GM18517 (cell line): ENCODE measurements at regions not wholly inside any gene's neighbourhood (a gene's known extent, or its start where the extent isn't known, plus 50 kb on each side); places are given as distances from the start of the nearest gene placed in this dataset.

Source experiments
- ATAC-seq: cut with Tn5 transposase; IDR thresholded peaks from one replicate; pipeline ENCODE4 v1.9.1; 2021; ENCODE audit warnings: mild to moderate bottlenecking, moderate library complexity; ENCODE audit not compliant: unreplicated experiment

- ATAC-seq = peak; percentile 73
These were observed 53.4 kb upstream of the PRKACB start for GRCh38 chr1:84090447-84091245.

GRCh38 chr1:84089867-84090266 lies 54.2 kb upstream of the PRKACB start:
- no peak for ATAC-seq

- no peak for ATAC-seq
These were observed 54.6 kb upstream of the PRKACB start for GRCh38 chr1:84089465-84089864.

- ATAC-seq = no peak
These were observed 57.5 kb upstream of the PRKACB start for GRCh38 chr1:84086616-84087015.

- no peak for ATAC-seq
These were observed 57.9 kb upstream of the PRKACB start for GRCh38 chr1:84086189-84086588.

- no peak for ATAC-seq
These were observed 60.8 kb upstream of the PRKACB start for GRCh38 chr1:84083307-84083706.

GRCh38 chr1:84078842-84079202 lies 65.2 kb upstream of the PRKACB start:
- ATAC-seq = no peak

GRCh38 chr1:84078108-84078841 lies 65.8 kb upstream of the PRKACB start:
- peak; percentile 1 for ATAC-seq

GRCh38 chr1:84077476-84078107 lies 66.5 kb upstream of the PRKACB start:
- peak; percentile 83 for ATAC-seq

GRCh38 chr1:84073266-84073665 lies 70.8 kb upstream of the PRKACB start:
- no peak for ATAC-seq

GRCh38 chr1:84069236-84069845 lies 70.4 kb upstream of the TTLL7 start:
- ATAC-seq = no peak

- ATAC-seq = no peak
These were observed 63.6 kb upstream of the TTLL7 start for GRCh38 chr1:84062496-84062895.

- no peak for ATAC-seq
These were observed 62.4 kb upstream of the TTLL7 start for GRCh38 chr1:84061336-84061735.

GRCh38 chr1:84060781-84061180 lies 61.8 kb upstream of the TTLL7 start:
- ATAC-seq = no peak

GRCh38 chr1:84048820-84049219 lies 49.9 kb upstream of the TTLL7 start:
- ATAC-seq = no peak
